ENCODE measurements at regions not wholly inside any gene's neighbourhood (a gene's known extent, or its start where the extent isn't known, plus 50 kb on each side); places are given as distances from the start of the nearest gene placed in this dataset.

DNA sequence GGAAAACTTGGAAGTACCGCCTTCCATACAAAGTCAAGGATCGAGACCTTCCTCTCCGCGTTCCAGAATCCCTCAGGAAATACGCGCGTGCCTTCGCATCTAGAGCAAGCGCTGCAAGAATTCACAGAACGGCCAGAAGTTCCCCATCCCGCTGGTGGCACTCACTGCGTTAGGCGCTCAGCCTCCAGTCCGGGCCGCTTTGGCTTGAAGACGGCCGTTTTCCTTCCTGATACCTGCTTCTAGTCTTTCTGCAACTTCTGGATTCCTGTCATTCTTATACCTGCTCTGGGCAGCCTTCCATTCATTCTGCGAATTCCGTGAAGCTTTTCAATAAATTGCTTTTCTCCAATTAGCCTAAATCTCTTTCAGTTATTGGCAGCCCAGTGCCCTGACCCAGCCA, 896.4 kb downstream of the TRIML1 start:
- no peak for FAIRE-seq

DNA sequence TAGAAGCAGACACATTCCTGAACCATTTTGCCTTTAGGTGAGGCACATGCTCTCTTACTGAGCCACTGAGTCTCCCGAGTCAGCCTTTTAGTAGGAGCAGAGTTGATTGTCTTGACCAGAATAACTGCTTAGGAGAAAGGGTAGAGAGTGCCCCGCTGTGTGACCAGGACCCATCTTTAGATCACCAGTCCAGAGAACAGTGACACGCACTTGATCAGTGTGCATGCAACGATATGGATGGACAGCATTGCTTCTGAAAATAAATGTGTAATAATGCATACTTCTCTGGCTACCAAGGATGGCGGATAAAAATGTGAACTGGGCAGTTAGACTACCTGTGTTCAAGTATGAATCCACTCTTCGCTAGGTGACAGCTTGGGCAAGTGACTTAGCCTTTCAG, 897.7 kb downstream of the TRIML1 start:
- no peak for FAIRE-seq

DNA sequence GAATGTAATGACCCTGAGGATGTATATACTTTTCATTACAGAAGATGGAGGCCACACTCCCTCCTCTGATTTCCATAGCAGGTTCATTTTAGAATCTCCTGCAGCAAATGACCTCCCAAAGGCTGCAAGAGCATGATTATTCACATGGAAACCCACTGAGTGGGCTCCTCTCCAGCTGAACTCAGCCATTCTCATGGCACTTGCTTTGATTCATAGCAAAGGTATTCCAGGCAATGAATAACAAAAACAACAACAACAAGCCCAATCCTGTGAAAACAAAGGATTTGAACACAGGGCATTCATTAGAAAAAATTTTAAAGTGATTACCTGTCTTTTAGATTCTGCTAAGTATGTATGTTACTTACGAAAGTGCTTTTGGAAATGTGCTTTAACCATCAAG, 894.0 kb upstream of the FRG1 start:
- FAIRE-seq: no peak

DNA sequence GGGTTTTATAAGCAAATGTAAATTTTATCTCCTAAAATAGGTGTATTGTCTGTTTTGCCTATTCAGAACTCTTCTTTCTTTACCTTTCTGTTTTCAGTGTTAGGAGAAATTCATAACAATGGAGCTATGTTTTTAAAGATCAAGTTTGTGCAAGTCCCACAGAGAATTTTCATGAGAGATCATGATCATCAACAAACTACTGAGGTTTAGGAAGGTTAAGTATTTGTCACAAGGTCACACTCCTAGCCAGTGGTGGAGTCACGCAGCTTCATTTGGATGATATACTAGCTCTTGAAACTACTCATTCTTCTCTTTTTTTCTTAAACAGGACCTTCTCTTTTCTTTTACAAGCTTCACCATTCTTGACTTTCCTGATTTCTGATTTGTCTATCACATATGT, 892.6 kb upstream of the FRG1 start:
- FAIRE-seq: no peak

DNA sequence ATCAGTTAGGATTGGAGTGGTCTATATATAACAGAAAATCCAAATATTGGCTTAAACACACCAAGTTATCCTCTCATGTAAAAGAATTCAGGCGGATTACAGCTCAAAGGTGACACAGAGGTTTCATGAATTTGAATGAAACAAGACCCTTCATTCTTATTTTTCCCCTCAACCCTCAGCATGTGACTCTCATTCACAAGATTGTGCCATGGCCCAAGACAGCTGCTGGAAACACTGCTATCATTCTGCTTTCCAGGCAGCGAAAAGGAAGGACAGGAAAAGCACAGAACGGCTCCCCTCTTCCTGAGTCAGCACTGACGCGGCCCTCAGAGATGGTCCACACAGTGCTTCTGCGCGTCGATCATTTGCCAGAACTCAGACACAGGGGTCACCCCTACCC, 891.0 kb upstream of the FRG1 start:
- FAIRE-seq: no peak

DNA sequence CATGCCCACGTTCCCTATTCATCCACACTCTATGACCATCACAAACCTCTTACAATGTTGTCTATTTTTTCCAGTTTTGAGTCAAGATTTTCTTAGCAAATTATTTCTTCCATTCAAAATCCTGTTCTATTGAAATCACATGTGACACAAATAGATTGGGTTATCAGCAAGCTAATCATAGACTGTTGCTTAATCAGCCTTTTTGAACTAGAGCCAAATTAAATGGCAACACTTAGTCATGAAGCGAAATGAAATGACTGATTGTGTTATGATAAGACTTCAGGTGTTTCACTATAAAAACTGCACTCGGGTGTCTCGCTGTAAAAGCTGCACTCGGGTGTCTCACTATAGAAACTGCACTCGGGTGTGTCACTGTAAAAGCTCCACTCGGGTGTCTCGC, 890.0 kb upstream of the FRG1 start:
- no peak for FAIRE-seq

DNA sequence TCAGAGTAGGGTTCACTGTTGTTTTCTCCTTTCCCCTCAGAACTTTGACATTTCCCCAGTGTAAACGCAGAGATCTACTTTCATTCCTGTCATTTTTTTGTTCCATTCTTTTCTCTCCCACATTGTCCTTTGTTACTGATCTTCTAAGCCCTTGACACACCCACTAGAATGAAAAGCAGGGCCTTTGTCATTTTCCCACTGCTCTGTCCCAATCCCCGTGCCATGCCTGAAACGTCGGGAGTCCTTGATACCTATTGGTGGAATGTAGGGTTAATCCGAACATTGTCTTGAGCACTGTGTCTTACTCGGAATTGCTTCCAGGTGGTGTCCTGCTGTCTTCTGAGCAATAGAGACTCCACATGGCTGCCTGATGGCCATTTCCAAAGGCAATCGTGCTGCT, 887.1 kb upstream of the FRG1 start:
- no peak for FAIRE-seq

DNA sequence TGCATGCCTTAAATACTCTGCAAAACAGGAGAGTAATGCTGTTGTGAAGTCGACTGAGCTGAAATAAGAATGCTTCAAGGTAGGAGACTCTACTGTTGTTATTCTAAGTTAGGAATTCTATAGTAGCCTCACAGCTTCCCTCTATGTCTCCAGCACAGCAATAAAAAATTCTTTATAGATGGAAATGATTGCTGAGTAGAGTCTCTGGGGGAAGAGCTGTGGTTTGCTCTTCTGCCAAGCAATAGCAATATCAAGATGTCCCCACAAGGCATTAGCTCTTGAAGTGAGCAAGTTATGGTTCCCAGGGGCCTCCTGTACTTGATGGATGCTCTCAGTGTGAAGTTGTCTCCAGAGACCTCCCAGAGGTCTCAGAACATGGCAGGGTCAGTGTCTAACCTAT, 880.6 kb upstream of the FRG1 start:
- FAIRE-seq: no peak

DNA sequence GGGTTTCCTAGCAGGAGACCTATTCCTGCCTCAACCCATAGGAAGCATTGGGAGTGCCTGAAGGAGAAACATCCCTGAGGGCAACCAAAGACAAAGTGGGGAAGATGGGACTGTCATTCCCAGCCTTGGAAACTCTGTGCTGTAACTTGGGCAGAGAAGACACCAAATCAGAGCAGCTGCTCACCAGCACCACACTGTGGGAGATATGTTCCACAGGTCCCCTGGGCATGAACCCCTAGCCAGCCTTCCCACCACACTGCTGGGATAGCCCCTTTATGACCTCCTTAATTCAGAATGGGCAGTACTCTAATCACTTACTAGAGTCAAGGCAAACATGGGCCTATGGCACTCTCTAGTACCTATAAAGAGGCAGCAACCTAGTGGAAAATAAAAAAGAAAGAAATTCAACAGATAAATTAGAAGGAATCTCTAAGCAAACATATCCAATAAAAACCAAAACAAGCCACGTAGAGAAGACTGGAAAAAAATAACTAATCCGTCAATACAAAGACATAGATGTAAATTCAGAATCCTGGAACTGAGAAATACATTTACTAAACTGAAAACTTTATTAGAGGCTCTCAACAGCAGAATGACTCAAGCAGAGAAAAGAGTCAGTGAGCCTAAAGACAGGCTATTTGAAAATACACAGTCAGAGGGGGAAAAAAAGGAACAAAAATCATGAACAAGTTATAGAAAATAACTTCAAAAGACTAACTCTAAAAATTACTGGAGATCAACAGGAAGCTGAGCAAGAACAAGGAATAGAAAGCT, 878.4 kb upstream of the FRG1 start:
- FAIRE-seq: no peak

DNA sequence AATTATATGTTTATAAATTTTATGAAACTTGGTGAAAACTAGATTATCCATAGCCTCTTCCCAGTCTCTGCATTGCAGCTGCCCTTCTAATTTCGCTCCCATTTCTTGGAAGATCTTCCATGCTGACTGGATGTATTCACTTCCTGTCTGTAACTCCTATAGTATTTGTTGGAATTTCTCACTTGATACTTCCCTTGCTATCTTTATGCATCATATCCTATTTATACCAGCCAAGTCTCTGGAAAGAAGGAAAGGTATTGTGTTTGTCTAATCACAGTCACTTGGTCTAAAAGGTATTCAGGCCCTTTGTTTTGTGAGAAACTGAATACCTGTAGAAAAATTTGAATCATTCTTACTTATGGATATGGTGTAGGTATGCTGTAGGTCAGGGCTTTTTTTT, 870.9 kb upstream of the FRG1 start:
- FAIRE-seq: no peak

DNA sequence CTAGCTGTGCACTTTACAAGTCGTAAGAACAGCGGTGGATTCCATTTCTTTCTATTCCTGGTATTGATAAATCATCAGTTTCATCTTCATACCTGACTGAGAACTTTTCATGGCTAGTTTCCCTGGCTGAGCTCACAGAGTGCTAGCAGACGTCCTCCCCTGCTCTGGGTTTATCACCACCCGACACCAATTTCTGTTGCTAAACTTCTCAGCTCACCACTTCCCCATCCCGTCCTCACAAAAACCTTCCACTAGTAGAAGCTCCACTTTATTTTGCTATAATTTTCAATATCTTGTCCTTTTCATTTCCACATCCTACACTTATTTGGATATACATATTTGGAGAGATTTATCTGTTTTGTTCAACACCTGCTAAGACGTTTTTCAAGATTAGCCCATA, 869.4 kb upstream of the FRG1 start:
- FAIRE-seq: no peak

DNA sequence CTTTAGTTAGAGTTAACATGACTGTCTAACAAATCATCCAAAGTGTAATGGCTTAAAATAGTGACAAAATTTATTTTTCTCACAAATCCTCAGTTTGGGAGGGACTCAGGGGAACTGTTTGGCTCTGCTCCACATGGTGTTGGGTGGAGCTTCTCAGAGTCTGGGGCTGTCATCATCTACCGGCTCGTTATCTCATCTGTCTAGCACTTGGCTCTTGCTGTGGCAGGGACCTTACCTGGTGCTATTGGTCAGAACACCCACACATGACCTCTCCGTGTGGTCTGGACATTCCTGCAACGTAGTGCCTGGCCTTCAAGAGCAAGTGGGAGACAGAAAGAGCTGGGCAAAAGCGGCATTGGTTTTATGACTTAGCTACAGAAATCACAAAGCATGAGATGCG, 866.9 kb upstream of the FRG1 start:
- FAIRE-seq: no peak

DNA sequence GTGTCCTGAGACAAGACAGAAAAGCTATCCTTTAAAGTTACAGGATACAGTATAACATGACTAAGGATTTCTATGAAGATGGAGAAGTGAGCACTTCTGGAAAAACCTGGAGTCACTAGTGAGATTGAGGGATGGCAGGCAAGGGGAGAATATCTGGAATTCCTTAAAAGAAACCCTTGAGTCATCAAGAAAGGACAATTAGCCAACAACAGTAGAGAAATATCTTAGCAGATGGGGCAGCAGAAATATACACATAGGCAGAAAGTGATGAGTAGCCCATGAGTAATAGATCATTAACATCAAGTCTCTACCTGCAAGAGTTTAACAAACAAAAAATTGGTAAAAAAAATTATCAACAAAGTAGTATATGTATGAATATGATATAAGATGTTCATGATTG, 858.8 kb upstream of the FRG1 start:
- no peak for FAIRE-seq

DNA sequence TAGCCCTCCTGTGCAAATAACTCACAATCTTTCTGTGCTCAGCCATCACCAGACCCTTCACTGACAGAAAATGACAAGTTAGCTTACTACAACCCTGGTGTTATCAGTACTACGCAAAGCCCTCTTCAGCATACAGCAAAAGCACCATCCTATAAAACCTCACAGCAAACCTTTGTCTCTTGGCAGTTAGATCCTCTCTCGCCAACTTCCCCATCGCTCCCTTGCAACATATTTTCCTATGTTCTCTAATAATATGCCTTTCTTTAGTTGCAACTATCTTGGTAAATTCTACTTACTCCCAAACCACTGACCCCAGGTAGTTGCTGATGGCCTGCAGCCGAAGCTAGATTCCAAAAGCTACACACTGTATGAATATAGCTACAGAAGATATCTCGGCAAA, 856.9 kb upstream of the FRG1 start:
- no peak for FAIRE-seq

DNA sequence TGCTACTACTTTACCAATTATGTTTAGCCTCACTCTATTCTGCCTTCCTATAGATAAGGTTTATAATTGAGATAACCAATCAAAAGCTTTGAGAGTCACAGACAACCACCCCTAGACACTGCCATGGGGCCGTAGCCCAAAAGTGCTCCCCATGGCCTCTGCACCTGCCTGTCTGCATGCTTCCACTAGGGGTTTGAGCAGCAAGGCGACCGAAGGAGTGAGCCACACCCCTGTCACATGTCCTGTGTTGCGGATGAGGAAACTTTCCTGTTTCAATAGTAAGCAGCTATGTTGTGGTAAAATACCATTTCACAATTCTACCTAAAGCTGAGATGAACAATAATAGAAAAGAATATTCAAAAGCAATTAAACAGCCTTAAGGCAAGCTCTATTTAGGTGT, 856.0 kb upstream of the FRG1 start:
- FAIRE-seq: no peak

DNA sequence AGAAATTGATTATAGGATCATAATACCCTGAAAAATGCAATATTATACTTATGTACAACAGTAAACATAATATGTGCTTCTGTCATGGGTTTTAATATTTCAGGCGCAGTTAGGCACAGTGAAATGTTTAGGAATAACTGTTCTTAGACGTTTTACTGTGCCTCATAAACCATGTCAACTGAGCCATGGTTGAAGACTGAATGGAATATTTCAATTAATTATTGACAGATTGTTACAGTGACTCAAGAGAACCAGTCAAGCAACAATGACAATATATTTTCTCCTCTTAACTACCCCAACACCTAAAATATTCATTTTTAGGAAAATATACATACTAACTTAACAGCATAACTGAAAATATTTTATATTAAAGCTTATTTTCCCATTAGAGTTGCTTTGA, 852.7 kb upstream of the FRG1 start:
- no peak for FAIRE-seq

DNA sequence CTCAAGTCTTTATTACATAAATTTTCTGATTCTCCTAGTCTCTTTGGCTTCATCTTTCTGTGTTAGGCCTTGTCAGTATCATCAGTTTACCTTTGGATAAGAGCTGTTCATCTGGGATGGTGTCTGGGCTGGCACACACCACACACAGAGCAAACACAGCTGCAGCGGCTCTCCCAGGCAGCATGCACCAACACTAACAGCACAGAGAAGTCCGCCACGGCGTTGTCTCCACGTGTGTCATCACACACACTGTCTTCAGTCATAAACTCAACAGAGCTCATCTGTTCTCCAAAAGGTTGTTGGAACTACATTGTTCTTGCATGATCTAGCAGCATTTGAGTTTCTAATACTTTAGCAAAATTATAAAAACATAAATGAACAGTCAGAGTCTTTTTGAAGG, 851.9 kb upstream of the FRG1 start:
- no peak for FAIRE-seq

DNA sequence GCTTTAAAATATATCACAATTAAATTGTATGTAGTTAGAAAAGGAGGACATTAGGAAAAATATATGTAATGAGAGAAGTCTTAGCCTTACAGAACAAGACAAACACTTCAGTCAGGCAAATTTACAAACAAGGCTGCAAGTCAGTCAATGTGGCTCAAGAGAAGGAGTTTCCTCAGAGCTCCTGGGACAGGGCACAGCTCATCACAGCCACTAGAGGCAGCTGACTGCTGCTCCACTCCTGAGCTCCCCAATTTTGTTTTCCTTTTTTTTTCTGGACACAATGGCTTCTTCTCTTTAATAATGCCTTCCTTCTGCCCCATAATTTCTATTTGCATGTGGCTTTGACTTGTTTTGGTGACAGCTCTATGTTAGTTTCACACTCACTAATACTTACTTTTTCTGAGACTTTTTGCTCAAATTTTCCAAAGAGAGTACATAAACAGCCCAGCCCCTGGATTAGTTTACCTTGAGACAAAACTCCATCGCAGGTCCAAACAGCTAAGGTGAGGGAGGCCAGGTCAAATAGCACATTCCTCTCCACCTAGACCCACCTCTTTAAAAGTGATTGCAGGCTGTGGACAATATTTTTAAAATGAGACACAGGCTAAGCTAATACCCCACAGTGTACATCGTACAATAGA, 850.4 kb upstream of the FRG1 start:
- FAIRE-seq: no peak

DNA sequence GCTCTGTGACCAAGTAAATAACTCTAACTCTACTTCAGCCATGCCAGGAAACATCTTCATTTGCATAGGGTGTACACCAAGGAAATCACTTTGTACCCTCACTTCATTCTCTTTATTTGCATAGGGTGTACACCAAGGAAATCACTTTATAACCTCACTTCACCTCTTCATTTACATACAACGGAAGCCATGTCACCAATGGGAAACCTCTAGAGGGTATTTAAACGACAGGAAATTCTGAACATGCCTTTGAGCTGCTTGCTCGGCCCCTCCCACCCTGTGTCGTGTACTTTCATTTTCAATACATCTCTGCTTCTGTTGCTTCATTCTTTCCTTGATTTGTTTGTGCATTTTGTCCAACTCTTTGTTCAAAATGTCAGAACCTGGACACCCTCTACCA, 848.1 kb upstream of the FRG1 start:
- FAIRE-seq: no peak

DNA sequence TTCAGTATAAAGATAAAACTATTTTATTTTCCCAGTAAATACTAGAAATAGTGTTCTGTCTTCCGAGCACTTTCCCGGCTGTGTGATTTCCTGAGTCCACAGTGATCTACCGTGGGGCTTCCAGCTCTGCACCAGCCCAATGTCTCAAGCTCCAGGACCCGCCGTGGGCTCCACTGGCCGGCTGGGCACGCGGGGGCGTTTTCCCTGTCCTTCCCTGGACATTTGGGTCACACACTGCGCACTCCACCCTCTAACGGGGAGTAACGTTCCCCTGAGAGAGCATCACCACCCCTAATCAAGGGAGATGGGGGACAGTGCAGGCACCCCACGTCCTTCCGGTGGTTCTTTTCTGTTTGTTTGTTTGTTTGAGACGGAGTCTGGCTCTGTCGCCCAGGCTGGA, 844.6 kb upstream of the FRG1 start:
- no peak for FAIRE-seq

DNA sequence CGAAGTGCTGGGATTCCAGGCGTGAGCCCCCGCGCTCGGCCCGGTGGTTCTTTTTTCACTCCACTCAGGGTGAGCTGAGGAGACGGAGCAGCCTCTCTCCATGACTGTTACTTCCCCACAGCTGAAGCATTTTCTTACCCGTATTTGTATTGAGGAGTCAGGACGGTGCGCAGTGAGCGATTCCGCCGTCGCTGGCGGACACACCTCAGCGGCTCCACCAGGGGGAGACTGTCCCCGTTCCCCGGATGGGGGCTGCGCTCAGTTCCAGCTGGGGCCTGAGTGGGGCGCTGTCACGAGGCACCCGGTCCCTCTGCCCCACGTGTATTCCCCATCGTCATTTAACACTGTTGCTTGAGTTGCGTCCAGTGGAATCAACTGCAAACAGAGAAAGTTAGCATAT, 844.0 kb upstream of the FRG1 start:
- FAIRE-seq: no peak

DNA sequence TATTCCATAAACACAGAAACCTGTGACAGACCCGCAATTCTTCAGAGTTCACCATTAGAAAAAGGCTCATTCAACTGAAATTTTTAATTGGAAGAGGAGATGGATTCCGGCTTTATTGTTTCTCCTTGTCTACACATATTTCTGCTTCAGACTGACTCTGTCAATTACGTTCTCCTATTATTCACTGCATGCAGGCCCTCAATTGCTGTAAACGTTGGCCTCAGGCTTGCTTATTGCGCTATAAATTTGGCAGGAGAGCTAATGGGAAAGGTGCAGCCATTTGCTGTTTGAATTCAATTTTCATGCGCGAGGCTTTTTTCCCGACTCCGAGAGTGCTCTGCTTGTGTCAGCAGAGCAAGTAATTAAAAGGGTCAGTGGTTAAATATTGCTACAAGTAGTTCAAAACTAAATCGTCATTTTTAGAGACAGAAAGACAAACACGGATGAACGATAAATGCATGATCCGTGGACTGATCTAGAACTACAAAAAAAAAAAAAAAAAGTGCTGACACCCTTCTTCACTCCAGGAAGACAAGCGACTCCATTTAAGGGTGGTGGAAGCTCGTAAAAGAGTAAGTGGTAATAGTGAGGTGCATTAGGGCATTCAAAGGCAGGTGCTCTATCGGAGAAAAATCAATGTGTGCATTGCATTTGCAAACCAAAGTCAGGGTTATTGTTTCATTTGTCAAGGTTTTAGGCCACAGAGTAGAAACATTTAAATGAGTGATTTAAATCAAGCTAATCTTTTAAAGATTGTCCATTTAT, 841.6 kb upstream of the FRG1 start:
- FAIRE-seq: no peak

DNA sequence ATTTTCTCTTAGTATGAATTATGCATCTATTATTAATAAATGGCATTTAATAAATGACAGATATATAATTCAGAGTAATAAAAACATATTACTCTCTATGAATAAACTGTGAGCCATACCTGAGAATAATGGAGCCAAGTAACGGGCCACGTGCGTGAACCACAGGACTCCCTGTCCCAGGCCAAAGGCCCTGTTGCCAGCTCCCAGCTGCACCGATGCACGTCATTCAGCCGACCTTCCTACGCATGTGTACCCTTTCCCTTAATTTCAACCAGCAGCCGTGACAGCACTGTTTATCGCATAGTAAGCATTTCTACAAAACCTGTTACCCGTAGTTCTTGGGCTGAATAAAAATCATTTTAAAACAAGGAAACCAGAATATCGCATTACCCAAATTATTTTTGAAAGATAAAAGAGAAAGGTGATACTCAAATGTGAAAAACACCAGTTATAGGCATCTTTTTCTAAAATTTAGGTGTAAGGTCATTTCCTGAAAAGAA, 827.2 kb upstream of the FRG1 start:
- no peak for FAIRE-seq

DNA sequence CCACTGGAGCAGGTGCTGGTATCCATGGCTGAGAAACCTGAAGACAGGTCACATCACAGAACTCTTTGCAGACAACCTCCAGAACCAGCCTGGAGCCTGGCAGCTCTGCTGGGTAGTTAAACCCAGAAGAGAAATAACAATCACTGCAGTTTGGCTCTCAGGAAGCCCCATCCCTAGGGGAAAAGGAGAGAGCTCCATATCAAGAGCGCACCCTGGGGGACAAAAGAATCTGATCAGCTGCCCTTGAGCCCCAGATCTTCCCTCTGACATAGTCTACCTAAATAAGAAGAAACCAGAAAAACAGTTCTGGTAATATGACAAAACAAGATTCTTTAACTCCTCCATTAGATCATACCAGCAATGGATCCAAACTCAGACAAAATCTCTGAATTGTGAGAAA, 823.2 kb upstream of the FRG1 start:
- no peak for FAIRE-seq

Data from colon (tissue), 2 donors.